NCI-H1694 (cell line): ENCODE measurements at regions not wholly inside any gene's neighbourhood (a gene's known extent, or its start where the extent isn't known, plus 50 kb on each side); places are given as distances from the start of the nearest gene placed in this dataset.

Experiments used
- DNase-seq: peaks from one replicate; lab custom pipeline; 2025; lab: John Stamatoyannopoulos, UW

DNA sequence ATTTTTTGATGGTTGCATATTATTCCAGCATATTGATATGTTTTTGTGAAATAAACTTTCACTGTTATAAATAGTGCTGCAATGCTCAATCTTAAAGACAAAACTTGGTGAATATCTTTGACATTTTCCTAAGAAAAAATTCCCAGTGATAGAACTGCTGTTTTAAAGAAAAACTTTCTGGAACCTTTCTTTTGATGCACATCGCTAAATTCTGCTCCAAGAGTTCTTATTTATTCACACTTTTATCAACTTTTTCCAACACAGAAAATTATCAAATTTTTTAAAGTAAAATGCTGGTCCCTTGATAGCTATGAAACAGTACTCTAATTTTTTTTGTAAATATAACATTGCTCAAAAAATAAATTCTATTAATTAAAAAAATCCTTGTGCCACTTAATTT lies 196.6 kb downstream of the HS3ST3A1 start:
- DNase-seq, result no peak

GRCh38 chr17:13403982-13404946 lies 197.5 kb downstream of the HS3ST3A1 start:
- DNase-seq, result no peak

- DNase-seq, result no peak
Measured at GRCh38 chr17:13400491-13400890, 201.2 kb downstream of the HS3ST3A1 start.

- no peak for DNase-seq
Measured at GRCh38 chr17:13398853-13399252, 202.9 kb downstream of the HS3ST3A1 start.

DNA sequence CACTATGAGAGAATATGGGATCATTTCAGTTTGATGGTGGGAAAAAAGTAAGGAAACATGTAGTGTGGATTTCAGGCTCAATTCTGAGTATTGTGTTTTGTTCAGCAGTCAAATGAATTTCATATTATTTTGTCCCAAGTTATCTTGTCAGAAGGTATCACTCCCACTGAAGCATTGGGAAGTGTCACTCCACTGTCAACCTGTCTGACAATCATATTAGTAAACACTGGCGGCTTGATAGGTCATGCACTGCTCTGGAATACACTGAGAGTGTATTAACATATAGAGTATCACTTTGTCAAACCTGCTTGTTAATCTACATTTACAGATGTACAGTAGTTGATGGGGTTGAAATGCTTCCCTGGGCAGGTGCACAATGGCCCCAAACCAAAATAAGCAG lies 203.6 kb downstream of the HS3ST3A1 start:
- no peak for DNase-seq

GRCh38 chr17:13395862-13396261 lies 205.9 kb downstream of the HS3ST3A1 start:
- no peak for DNase-seq

GRCh38 chr17:13395346-13395745 lies 206.4 kb downstream of the HS3ST3A1 start:
- no peak for DNase-seq

DNA sequence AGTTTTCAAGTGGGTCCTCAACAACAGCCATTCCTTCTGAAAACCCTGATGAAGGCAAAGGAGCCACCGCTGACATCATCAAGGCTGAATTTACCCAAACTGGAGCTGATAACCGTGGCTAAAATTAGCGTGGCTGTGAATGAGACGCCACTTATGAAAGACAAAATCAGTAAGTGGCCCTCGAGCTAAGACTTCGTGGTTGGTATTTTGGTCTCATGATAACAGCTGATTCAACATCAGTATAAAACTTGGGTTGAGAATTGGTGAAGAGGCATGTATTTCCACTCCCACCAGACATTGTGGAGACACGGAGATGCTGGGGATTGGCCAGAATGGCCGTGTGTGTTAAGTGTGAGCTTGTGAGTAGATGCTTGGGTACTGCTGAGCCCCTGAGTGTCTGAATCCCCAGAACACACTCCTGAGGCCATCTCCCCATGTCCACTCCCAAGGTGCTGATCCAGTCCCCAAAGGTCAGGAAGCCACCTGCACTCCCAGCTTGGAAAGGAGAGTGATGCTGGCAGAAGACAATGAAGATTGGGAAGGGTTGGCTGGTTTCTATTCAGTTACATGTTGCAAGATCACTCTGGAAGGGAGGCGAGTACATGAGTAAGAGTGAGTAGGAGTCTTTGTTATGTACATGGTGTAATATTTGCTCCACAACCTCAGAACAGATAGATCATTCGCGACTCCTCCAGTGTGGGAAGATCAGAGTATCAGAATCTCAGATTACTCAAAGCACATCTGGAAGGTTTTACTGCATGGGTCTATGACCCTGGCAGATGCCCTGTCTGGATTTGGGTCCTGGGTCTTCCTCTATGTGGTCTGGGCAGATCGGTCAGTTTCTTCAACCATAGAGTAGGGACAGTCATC lies 207.7 kb downstream of the HS3ST3A1 start:
- no peak for DNase-seq

GRCh38 chr17:13387952-13388351 lies 213.8 kb downstream of the HS3ST3A1 start:
- no peak for DNase-seq

DNA sequence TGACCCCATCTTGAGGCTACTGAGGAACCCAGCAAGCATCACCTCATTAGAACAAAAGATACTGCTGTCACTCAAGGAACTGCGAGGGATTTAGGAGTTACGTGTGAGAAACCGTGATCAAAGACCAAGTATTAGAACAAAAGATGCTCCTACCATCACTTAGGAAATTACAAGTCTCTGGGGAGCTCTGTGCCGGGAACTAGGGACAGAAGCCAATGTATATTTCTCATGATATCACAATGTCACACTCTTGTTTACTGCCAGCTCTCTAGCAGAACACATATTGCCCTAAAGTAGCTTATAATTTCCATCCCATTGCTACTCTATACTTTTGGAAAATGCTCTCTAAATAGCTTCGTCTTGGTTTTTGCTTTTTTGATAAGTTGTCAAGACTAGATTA lies 214.5 kb downstream of the HS3ST3A1 start:
- no peak for DNase-seq

GRCh38 chr17:13385481-13385911 lies 216.2 kb downstream of the HS3ST3A1 start:
- DNase-seq, result no peak

GRCh38 chr17:13384626-13385025 lies 217.1 kb downstream of the HS3ST3A1 start:
- DNase-seq, result no peak

DNA sequence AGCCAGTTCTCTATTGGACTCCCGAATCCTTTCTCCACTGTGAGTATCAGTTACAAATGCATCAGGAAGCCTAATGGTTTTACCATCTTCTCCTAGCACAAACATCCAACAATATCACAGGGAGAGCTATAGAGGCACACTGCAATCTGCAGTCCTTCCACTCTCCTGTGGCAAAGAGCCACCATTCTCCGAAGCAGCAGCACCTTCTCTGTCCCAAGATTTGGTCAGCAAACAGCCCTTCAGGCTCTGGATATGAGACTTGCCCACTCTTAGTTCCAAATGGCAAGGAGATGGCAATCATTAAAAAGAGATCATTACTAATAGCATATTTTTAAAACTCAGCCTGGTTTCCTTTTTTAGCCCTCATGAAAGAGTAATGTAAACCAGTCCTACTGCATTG lies 223.4 kb downstream of the HS3ST3A1 start:
- no peak for DNase-seq

DNA sequence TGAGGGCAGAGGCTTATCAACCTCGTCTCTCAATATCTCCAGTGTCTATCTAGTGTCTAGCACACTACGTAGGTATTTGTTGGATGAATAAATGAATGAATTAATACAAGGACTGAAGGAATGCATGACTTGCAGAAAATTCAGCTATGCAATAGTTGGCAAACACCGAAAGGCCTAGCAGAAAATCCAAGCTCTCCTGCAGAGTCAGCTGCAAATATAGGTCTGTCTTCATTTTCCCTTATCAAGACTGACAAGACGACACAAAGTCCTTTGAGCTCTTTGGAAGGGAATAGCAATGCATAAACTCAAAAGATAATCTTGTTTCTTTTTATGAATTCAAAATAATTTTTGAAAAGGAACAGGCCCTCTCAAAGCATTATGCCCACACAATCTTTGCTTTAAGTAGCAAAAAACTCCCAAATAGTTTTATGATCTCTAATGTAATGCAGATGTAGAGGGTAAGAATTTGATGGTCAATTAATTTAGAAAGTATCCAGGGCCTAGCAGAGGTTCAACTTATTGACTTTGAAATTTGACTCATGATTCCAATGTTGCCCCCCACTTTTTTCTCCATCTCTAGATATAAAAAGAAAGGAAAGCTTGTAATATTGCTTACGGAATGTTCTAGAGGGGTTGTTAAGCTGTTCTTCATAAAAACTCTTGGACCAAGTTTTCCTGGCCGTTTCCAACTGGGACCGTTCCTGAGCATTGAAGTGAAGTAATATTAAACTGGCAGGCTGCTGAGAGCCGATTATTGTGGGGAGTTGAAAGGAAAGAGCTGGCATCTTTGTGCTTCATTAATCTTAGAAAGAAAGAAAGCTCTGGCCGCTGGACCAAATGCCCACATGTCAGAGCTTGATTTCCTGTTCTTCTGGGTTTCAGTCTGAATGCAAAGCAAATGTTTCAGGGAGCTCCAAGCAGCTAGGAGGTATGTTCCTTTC lies 227.3 kb downstream of the HS3ST3A1 start:
- no peak for DNase-seq

- DNase-seq, result no peak
Measured at GRCh38 chr17:13372432-13372831, 229.3 kb downstream of the HS3ST3A1 start.

DNA sequence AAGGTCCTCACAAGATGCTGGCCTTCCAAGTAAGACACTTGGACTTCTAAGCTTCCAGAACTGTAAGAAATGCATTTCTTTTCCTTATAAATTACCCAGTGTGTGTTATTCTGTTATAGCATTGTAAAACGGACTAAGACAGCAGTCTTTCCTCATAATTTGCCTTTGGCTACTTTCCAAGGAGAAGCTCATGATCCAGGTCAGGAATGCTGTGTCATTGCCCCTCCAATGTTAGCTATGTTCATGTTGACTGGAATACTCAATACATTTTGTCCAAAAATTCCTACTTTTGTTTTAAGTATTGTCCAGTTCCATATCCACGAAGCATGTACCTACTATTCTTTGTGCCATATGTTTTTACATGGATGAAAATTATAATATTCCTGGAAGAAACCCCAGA lies 234.6 kb downstream of the HS3ST3A1 start:
- DNase-seq, result no peak

DNA sequence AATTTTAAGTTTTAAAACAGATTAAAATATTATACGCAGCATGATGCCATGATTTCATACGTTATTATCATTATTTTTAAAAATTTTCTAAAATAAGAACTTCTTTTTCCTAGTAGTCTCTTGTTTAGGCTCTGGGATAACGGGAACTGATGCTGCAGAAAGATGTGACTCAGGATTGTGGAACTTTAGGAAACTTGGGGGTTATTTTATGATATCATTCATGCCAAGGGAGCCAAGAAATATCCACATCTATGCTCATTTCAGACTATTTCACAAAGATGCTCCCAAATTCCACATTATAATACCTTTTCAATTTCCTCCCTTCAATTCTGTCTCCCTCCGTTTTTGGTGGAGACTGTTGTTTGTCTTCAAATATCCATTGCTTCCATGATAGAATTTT lies 236.4 kb downstream of the HS3ST3A1 start:
- no peak for DNase-seq

- DNase-seq, result no peak
Measured at GRCh38 chr17:13363771-13364170, 238.0 kb downstream of the HS3ST3A1 start.

DNA sequence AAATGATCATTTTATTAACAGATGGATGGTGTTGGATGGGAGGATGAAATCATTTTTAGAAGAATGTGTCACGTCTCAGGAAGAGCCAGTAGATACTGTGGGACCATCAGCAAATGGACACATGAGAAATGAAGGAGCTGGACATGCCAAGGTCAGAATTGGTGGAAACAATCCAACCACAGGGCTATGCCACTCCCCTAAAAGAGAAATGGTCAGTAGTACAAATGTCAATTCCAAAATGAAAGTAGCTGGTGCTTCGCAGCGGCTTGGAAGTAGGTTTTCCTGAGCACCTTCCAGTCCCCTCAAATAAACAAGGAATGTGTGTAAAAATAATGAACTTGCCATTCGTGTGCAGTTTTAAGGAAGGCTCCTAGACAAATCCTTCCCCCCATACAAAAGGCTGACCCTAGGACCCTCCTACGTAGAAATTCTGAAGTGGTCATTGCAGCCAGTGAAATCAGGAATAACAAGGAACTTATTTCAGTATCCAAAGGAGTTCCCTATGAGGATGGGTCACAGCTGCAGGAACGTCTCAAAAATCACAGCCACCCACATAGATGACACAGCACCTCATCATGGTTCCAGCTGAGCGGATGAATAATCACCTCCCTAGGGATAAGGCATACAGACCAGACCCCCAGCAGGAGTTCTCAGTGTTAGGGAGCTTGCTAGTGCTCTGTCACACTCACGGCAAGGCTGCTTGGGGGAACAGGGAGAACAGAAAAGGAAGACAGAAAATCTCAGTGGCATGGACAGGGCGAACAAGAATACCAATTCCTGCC lies 239.2 kb downstream of the HS3ST3A1 start:
- DNase-seq, result no peak

DNA sequence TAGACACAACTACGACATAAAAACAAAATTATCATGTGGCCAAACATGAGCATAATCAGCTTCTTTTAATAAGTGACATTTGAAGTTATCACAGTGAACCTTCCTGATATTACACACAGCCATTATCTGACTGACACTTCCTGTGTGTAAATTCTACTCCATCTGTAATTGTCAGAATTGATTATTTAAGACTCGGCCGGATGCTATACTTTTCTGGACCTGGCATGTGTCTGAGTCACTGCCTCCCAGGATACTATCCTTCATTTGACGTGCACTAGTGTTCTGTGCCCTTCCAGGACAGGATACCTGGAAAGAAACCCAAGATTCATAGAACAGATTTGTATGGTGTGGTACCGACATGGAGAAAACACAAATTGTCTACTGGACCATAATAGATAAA lies 242.0 kb downstream of the HS3ST3A1 start:
- DNase-seq, result no peak

DNA sequence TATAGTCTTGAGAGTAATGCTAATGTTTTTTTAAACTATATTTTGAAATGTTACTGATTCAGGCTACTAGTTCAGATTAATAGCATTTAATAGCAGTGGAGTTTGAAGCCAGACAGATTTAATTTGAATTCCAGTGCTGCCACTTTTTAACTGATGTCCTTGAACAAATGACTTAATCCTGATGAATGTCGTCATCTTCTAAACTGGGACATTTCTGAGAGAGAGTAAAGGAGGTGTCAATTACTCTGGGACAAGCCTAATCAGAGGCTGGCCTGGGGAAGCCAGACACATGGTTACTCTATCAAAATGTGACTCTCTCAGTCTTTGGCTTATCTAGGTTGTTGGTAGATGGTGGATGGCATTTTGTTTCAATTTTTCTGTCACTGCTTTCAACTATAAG lies 246.7 kb downstream of the HS3ST3A1 start:
- DNase-seq, result no peak
